Breast epithelium (tissue), 4 donors: ENCODE measurements at regions not wholly inside any gene's neighbourhood (a gene's known extent, or its start where the extent isn't known, plus 50 kb on each side); places are given as distances from the start of the nearest gene placed in this dataset.

ENCODE experiments used
- DNase-seq, 2 donors: peaks; one replicate each; pipeline ENCODE4 v3.0.0-alpha.2; 2019; ENCODE audit warnings: low spot score in 2 of 2
- H3K27ac ChIP-seq, 2 donors: fragments of 200-600 bp; sonication (generic) in 1 of 2; one replicate each; pipeline ENCODE4 v1.5.1; 2016 to 2019; ENCODE audit warnings: mild to moderate bottlenecking in 1 of 2
- H3K27me3 ChIP-seq, 2 donors: fragments of 200-600 bp; sonication (generic) in 1 of 2; one replicate each; pipeline versions ENCODE4 v1.5.1 to v1.6.0; 2017 to 2019; ENCODE audit warnings: control low read depth in 1 of 2, mild to moderate bottlenecking in 1 of 2
- H3K36me3 ChIP-seq: fragments of 200-600 bp; one replicate; pipeline ENCODE4 v1.5.1; 2019
- H3K4me1 ChIP-seq, 2 donors: fragments of 200-600 bp; sonication (generic); one replicate each; pipeline ENCODE4 v1.5.1; 2016 to 2019; ENCODE audit warnings: control low read depth in 1 of 2
- H3K4me3 ChIP-seq, 3 donors: fragments of 200-600 bp; sonication (generic); 1 replicate in 2 of 3; 2 replicates in 1 of 3; pipeline ENCODE4 v1.5.1; 2016 to 2019; ENCODE audit warnings: mild to moderate bottlenecking in 3 of 3, moderate library complexity in 2 of 3
- H3K9me3 ChIP-seq, 2 donors: fragments of 200-600 bp; sonication (generic) in 1 of 2; one replicate each; pipeline ENCODE4 v1.5.1; 2016 to 2019; ENCODE audit warnings: control low read depth in 1 of 2
- CTCF ChIP-seq, 3 donors: fragments of 450-650 bp; IDR thresholded peaks; one replicate each; pipeline ENCODE4 v1.5.1; 2016 to 2017; ENCODE audit warnings: antibody characterized with exemption in 3 of 3, mild to moderate bottlenecking in 3 of 3, moderate library complexity in 3 of 3
- POLR2A ChIP-seq: fragments of 450-650 bp; IDR thresholded peaks from one replicate; pipeline ENCODE4 v1.6.1; 2016; ENCODE audit warnings: antibody characterized with exemption, mild to moderate bottlenecking, moderate library complexity
- POLR2AphosphoS5 ChIP-seq, 3 donors: sonication (generic); formaldehyde crosslinking; IDR thresholded peaks; one replicate each; pipeline ENCODE4 v1.6.1; 2017; ENCODE audit warnings: antibody characterized with exemption in 3 of 3
- intact Hi-C: fragments of 100-400 bp; cut with DNase I; formaldehyde crosslinking; loops from one replicate; pipeline ENCODE4 v1.15.1; 2023; ENCODE audit warnings: low total_unique reads

- H3K9me3 ChIP-seq: no peaks in the 10 kb centered on the region
- no peak for DNase-seq
- no peak overlapping the region for H3K27ac ChIP-seq
- intact Hi-C loops: no loop called here
- no peaks in the 10 kb centered on the region for H3K4me1 ChIP-seq
- TF ChIP-seq CTCF (IDR thresholded peaks at IDR 0.05) (no peak), POLR2AphosphoS5 (IDR thresholded peaks at IDR 0.05) (no peak), POLR2A (no peak)
- H3K4me3 ChIP-seq: no peak overlapping the region
- H3K27me3 ChIP-seq: peaks cover 0 to 72% of the 10 kb centered on the region in 2 donors
- no peaks in the 10 kb centered on the region for H3K36me3 ChIP-seq
These were observed 517.9 kb downstream of the TBC1D22A start for GRCh38 chr22:47280301-47280700.

GRCh38 chr22:47279746-47280145, 517.3 kb downstream of the TBC1D22A start:
- H3K27me3 ChIP-seq: peaks cover 0 to 72% of the 10 kb centered on the region in 2 donors
- TF ChIP-seq CTCF (IDR thresholded peaks at IDR 0.05) (no peak), POLR2AphosphoS5 (IDR thresholded peaks at IDR 0.05) (no peak), POLR2A (no peak)
- no peak overlapping the region for H3K27ac ChIP-seq
- H3K9me3 ChIP-seq: no peaks in the 10 kb centered on the region
- no peak for DNase-seq
- no peaks in the 10 kb centered on the region for H3K4me1 ChIP-seq
- no peaks in the 10 kb centered on the region for H3K36me3 ChIP-seq
- intact Hi-C loops: no loop called here
- no peak overlapping the region for H3K4me3 ChIP-seq

- Histone ChIP-seq H3K27me3 (peaks cover 0 to 76% of the 10 kb centered on the region in 2 donors), H3K4me1 (no peaks in the 10 kb centered on the region), H3K9me3 (no peaks in the 10 kb centered on the region), H3K4me3 (no peak overlapping the region), H3K36me3 (no peaks in the 10 kb centered on the region), H3K27ac (no peak overlapping the region)
- no peak for DNase-seq
- intact Hi-C loops: no loop called here
- TF ChIP-seq CTCF (IDR thresholded peaks at IDR 0.05) (no peak), POLR2A (no peak), POLR2AphosphoS5 (IDR thresholded peaks at IDR 0.05) (no peak)
These were observed 516.9 kb downstream of the TBC1D22A start for GRCh38 chr22:47279337-47279736.

GRCh38 chr22:47278655-47279054, 516.2 kb downstream of the TBC1D22A start:
- Histone ChIP-seq H3K4me1 (no peaks in the 10 kb centered on the region), H3K36me3 (no peaks in the 10 kb centered on the region), H3K9me3 (no peaks in the 10 kb centered on the region), H3K4me3 (no peak overlapping the region), H3K27me3 (peaks cover 0 to 72% of the 10 kb centered on the region in 2 donors), H3K27ac (no peak overlapping the region)
- no peak for DNase-seq
- intact Hi-C loops: no loop called here
- no peak for TF ChIP-seq CTCF (IDR thresholded peaks at IDR 0.05)

GRCh38 chr22:47277531-47277930, 515.1 kb downstream of the TBC1D22A start:
- Histone ChIP-seq H3K4me3 (no peak overlapping the region), H3K9me3 (no peaks in the 10 kb centered on the region), H3K27me3 (peaks cover 0 to 62% of the 10 kb centered on the region in 2 donors), H3K4me1 (no peaks in the 10 kb centered on the region), H3K36me3 (no peaks in the 10 kb centered on the region), H3K27ac (no peak overlapping the region)
- TF ChIP-seq POLR2A: no peak
- DNase-seq: no peak
- intact Hi-C loops: no loop called here

- TF ChIP-seq POLR2A (no peak), POLR2AphosphoS5 (IDR thresholded peaks at IDR 0.05) (no peak), CTCF (IDR thresholded peaks at IDR 0.05) (no peak)
- no peak overlapping the region for H3K4me3 ChIP-seq
- peaks cover 0 to 56% of the 10 kb centered on the region in 2 donors for H3K27me3 ChIP-seq
- no peak for DNase-seq
- no peaks in the 10 kb centered on the region for H3K4me1 ChIP-seq
- H3K9me3 ChIP-seq: no peaks in the 10 kb centered on the region
- no peaks in the 10 kb centered on the region for H3K36me3 ChIP-seq
- intact Hi-C loops: no loop called here
- H3K27ac ChIP-seq: no peak overlapping the region
These were observed 514.5 kb downstream of the TBC1D22A start for GRCh38 chr22:47276991-47277390.
